ENCODE measurements at regions not wholly inside any gene's neighbourhood (a gene's known extent, or its start where the extent isn't known, plus 50 kb on each side); places are given as distances from the start of the nearest gene placed in this dataset.

DNA sequence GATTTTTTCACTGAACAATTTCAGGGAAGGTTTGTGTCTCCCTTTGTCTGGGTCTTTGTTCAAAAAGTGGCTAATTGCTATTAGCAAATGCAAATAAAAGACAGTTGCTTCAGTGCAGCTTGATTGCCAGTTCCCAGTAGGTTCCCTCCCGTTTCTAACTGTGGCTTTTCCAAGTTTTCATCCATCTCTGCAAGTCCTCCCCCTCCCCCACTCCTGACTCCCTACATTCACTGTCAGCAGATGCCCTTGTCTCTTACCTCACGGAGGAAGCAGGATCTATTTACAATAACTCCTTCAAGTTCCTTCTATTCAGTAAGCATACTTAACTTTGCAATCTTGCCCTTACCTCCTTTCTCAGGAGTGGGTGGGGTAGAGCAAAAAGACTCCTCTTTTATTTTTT, 55.4 kb upstream of the SCEL start:
- H3K4me3 ChIP-seq (ENCODE audit: low read length), result no peak overlapping the region
- no peaks in the 10 kb centered on the region for H4K20me1 ChIP-seq (ENCODE audit: insufficient read depth, low read length)
- peaks cover 23% of the 10 kb centered on the region for H3K4me1 ChIP-seq (ENCODE audit: low read length)
- TF ChIP-seq CTCF (IDR thresholded peaks at IDR 0.05; ENCODE audit: low read depth, low read length) (no peak), EZH2phosphoT487 (IDR thresholded peaks at IDR 0.05; ENCODE audit: low read depth) (no peak)
- no peak overlapping the region for H3K4me2 ChIP-seq (ENCODE audit: low read length)
- peaks cover 13% of the 10 kb centered on the region for H3K27me3 ChIP-seq (ENCODE audit: low read depth, low read length)
- H3K36me3 ChIP-seq (replicated peaks; ENCODE audit: low read depth, low read length), result no peaks in the 10 kb centered on the region
- H3K9me3 ChIP-seq (ENCODE audit: insufficient read depth, low read length), result no peaks in the 10 kb centered on the region
- H2AFZ ChIP-seq (ENCODE audit: low read depth, low read length), result no peak overlapping the region
- no peaks in the 10 kb centered on the region for H3K79me2 ChIP-seq (ENCODE audit: low read length)
- no peak overlapping the region for H3K9ac ChIP-seq (ENCODE audit: low read length)
- no peak overlapping the region for H3K27ac ChIP-seq (ENCODE audit: low read length)

GRCh38 chr13:77479326-77479725, 56.2 kb upstream of the SCEL start:
- Histone ChIP-seq H3K4me3 (ENCODE audit: low read length) (no peak overlapping the region), H2AFZ (ENCODE audit: low read depth, low read length) (no peak overlapping the region), H3K27ac (ENCODE audit: low read length) (no peak overlapping the region), H3K4me1 (ENCODE audit: low read length) (peaks cover 23% of the 10 kb centered on the region), H3K79me2 (ENCODE audit: low read length) (no peaks in the 10 kb centered on the region), H3K4me2 (ENCODE audit: low read length) (no peak overlapping the region), H3K36me3 (replicated peaks; ENCODE audit: low read depth, low read length) (no peaks in the 10 kb centered on the region), H3K9me3 (ENCODE audit: insufficient read depth, low read length) (no peaks in the 10 kb centered on the region), H3K9ac (ENCODE audit: low read length) (no peak overlapping the region), H4K20me1 (ENCODE audit: insufficient read depth, low read length) (no peaks in the 10 kb centered on the region), H3K27me3 (ENCODE audit: low read depth, low read length) (peaks cover 13% of the 10 kb centered on the region)
- TF ChIP-seq CTCF (IDR thresholded peaks at IDR 0.05; ENCODE audit: low read depth, low read length) (no peak), EZH2phosphoT487 (IDR thresholded peaks at IDR 0.05; ENCODE audit: low read depth) (no peak)

GRCh38 chr13:77477299-77477848, 58.1 kb upstream of the SCEL start:
- H3K27me3 ChIP-seq (ENCODE audit: low read depth, low read length), result peaks cover 13% of the 10 kb centered on the region
- H3K9me3 ChIP-seq (ENCODE audit: insufficient read depth, low read length), result no peaks in the 10 kb centered on the region
- H3K9ac ChIP-seq (ENCODE audit: low read length), result peak overlapping the region; percentile 64; the same call in 1 of the 2 replicates
- peak overlapping the region; percentile 41; the same call in 1 of the 2 replicates for H3K27ac ChIP-seq (ENCODE audit: low read length)
- H3K4me3 ChIP-seq (ENCODE audit: low read length), result peak overlapping the region; percentile 77
- TF ChIP-seq EZH2phosphoT487 (IDR thresholded peaks at IDR 0.05; ENCODE audit: low read depth) (no peak), CTCF (IDR thresholded peaks at IDR 0.05; ENCODE audit: low read depth, low read length) (no peak)
- no peaks in the 10 kb centered on the region for H3K36me3 ChIP-seq (replicated peaks; ENCODE audit: low read depth, low read length)
- peak overlapping the region; percentile 86 for H3K4me2 ChIP-seq (ENCODE audit: low read length)
- H3K4me1 ChIP-seq (ENCODE audit: low read length), result peaks cover 23% of the 10 kb centered on the region
- H3K79me2 ChIP-seq (ENCODE audit: low read length), result no peaks in the 10 kb centered on the region
- no peaks in the 10 kb centered on the region for H4K20me1 ChIP-seq (ENCODE audit: insufficient read depth, low read length)
- peak overlapping the region; percentile 90; the same call in 1 of the 2 replicates for H2AFZ ChIP-seq (ENCODE audit: low read depth, low read length)

DNA sequence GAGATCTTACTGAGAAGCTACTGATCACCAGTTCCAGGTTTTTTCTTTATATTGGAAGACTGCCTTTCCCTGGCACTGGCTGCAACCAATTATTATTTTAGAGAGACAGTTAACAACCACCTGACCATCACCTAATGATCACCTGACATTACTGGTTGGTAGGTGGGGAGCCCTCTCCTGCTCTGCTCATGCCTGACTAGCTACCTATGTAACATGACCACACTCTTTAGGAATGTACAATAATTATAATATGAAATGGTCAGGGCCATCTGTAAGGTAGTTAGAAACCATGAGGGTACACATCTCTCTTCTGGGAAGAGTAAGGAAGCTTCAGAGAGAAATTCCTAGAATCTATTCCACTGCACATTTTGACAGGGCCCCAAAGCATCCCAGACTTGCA, 59.0 kb upstream of the SCEL start:
- Histone ChIP-seq H3K9ac (ENCODE audit: low read length) (no peak overlapping the region), H3K4me3 (ENCODE audit: low read length) (no peak overlapping the region), H3K36me3 (replicated peaks; ENCODE audit: low read depth, low read length) (no peaks in the 10 kb centered on the region), H3K9me3 (ENCODE audit: insufficient read depth, low read length) (no peaks in the 10 kb centered on the region), H3K27ac (ENCODE audit: low read length) (no peak overlapping the region), H3K4me2 (ENCODE audit: low read length) (no peak overlapping the region), H3K27me3 (ENCODE audit: low read depth, low read length) (peaks cover 13% of the 10 kb centered on the region), H3K79me2 (ENCODE audit: low read length) (no peaks in the 10 kb centered on the region), H2AFZ (ENCODE audit: low read depth, low read length) (no peak overlapping the region), H3K4me1 (ENCODE audit: low read length) (peaks cover 23% of the 10 kb centered on the region), H4K20me1 (ENCODE audit: insufficient read depth, low read length) (no peaks in the 10 kb centered on the region)
- TF ChIP-seq CTCF (IDR thresholded peaks at IDR 0.05; ENCODE audit: low read depth, low read length) (no peak), EZH2phosphoT487 (IDR thresholded peaks at IDR 0.05; ENCODE audit: low read depth) (no peak)
